SK-N-SH (cell line): ENCODE measurements at regions not wholly inside any gene's neighbourhood (a gene's known extent, or its start where the extent isn't known, plus 50 kb on each side); places are given as distances from the start of the nearest gene placed in this dataset.

Experiments
- CTCF ChIA-PET: fragments of 300-600, 350-600 bp; formaldehyde crosslinking; extraction: SDS; loops from one replicate; lab custom pipeline; 2021; lab: Yijun Ruan, JAX
- POLR2A ChIA-PET: fragments of 350-600 bp; sonication (Branson Sonifier 250); formaldehyde crosslinking; extraction: SDS; loops from one replicate; lab custom pipeline; 2020; ENCODE audit warnings: antibody characterized with exemption, inconsistent platforms; lab: Yijun Ruan, JAX
- DNase-seq: peaks from one replicate; pipeline ENCODE4 v3.0.0; 2012
- H2AFZ ChIP-seq: fragments of 200-600 bp; sonication (generic); 2 replicates; pipeline ENCODE4 v1.8.1; 2016; ENCODE audit warnings: antibody characterized with exemption, mild to moderate bottlenecking, low read depth
- H3F3A ChIP-seq: fragments of 200-600 bp; sonication (generic); replicated peaks from 2 replicates; pipeline ENCODE3; 2016; ENCODE audit warnings: antibody characterized with exemption, mild to moderate bottlenecking; ENCODE audit not compliant: insufficient read depth
- H3K27ac ChIP-seq, 2 experiments: fragments of 200-500 bp in 1 of 2; fragments of 200-600 bp in 1 of 2; sonication (Bioruptor generic) in 1 of 2; sonication (generic), shearing (Covaris generic) in 1 of 2; 2 replicates each; pipeline versions ENCODE4 v1.5.1 to v1.6.1; 2014 to 2016; ENCODE audit warnings: low read depth in 2 of 2, inconsistent platforms in 1 of 2, low read length in 1 of 2, mild to moderate bottlenecking in 1 of 2, mixed read lengths in 1 of 2
- H3K27me3 ChIP-seq: fragments of 200-600 bp; sonication (generic), shearing (Covaris generic); 2 replicates; pipeline ENCODE4 v1.6.1; 2016; ENCODE audit warnings: mixed run types; ENCODE audit not compliant: insufficient read depth
- H3K36me3 ChIP-seq, 2 experiments: fragments of 200-500 bp in 1 of 2; fragments of 200-600 bp in 1 of 2; sonication (Bioruptor generic) in 1 of 2; sonication (generic) in 1 of 2; replicated peaks in 1 of 2; 2 replicates each; pipeline versions ENCODE3 to v1.5.1; 2014 to 2016; ENCODE audit warnings: low read length in 1 of 2, mild to moderate bottlenecking in 1 of 2; ENCODE audit not compliant: insufficient read depth in 2 of 2, control insufficient read depth in 1 of 2
- H3K4me1 ChIP-seq, 2 experiments: fragments of 200-500 bp in 1 of 2; fragments of 200-600 bp in 1 of 2; sonication (Bioruptor generic) in 1 of 2; sonication (generic), shearing (Covaris generic) in 1 of 2; 2 replicates each; pipeline versions ENCODE4 v1.5.1 to v1.6.1; 2014 to 2016; ENCODE audit warnings: low read depth in 1 of 2, low read length in 1 of 2, mixed run types in 1 of 2; ENCODE audit not compliant: insufficient read depth in 2 of 2, control insufficient read depth in 1 of 2
- H3K4me2 ChIP-seq: fragments of 200-600 bp; sonication (generic), shearing (Covaris generic); 2 replicates; pipeline ENCODE4 v1.6.1; 2017; ENCODE audit warnings: mixed run types
- H3K4me3 ChIP-seq, 2 experiments: fragments of 200-500 bp in 1 of 2; fragments of 200-600 bp in 1 of 2; sonication (Bioruptor generic) in 1 of 2; sonication (generic), shearing (Covaris generic) in 1 of 2; 2 replicates each; pipeline versions ENCODE4 v1.5.1 to v1.8.1; 2014 to 2016; ENCODE audit warnings: low read depth in 2 of 2, inconsistent platforms in 1 of 2, low read length in 1 of 2, mild to moderate bottlenecking in 1 of 2, mixed read lengths in 1 of 2, moderate library complexity in 1 of 2
- H3K79me2 ChIP-seq: fragments of 200-600 bp; sonication (generic); 2 replicates; pipeline ENCODE4 v1.8.1; 2017; ENCODE audit warnings: mild to moderate bottlenecking; ENCODE audit not compliant: insufficient read depth
- H3K9ac ChIP-seq: fragments of 200-600 bp; sonication (generic); 2 replicates; pipeline ENCODE4 v1.6.1; 2017; ENCODE audit warnings: mixed run types
- H3K9me2 ChIP-seq: fragments of 200-600 bp; sonication (generic); 2 replicates; pipeline ENCODE4 v1.6.1; 2017; ENCODE audit warnings: mixed run types
- H3K9me3 ChIP-seq: fragments of 200-600 bp; sonication (generic); 2 replicates; pipeline ENCODE4 v1.6.1; 2017; ENCODE audit warnings: mixed run types, mild to moderate bottlenecking, moderate library complexity
- H4K20me1 ChIP-seq: fragments of 200-600 bp; sonication (generic); 2 replicates; pipeline ENCODE4 v1.6.1; 2017; ENCODE audit warnings: mild to moderate bottlenecking, mixed run types; ENCODE audit not compliant: insufficient read depth
- ELF1 ChIP-seq: IDR thresholded peaks from 2 replicates; pipeline ENCODE4 v1.4.0; 2012
- EP300 ChIP-seq, 2 experiments: IDR thresholded peaks; 2 replicates each; pipeline versions ENCODE4 v1.4.0 to v1.6.1; 2012; ENCODE audit warnings: borderline replicate concordance in 1 of 2, low read depth in 1 of 2, low read length in 1 of 2
- FOSL2 ChIP-seq: IDR thresholded peaks from 2 replicates; pipeline ENCODE4 v1.4.0; 2012; ENCODE audit warnings: low read depth, mild to moderate bottlenecking, moderate library complexity, borderline replicate concordance
- FOXM1 ChIP-seq: IDR thresholded peaks from 2 replicates; pipeline ENCODE4 v1.4.0; 2012; ENCODE audit warnings: low read depth, mild to moderate bottlenecking
- GATA2 ChIP-seq: sonication (generic); formaldehyde crosslinking; IDR thresholded peaks from 2 replicates; pipeline ENCODE4 v1.5.0; 2020; ENCODE audit warnings: mild to moderate bottlenecking, missing genetic modification reagents
- NFIC ChIP-seq: IDR thresholded peaks from 2 replicates; pipeline ENCODE4 v1.4.0; 2012; ENCODE audit warnings: borderline replicate concordance
- RAD21 ChIP-seq: IDR thresholded peaks from 2 replicates; pipeline ENCODE4 v1.6.1; 2012; ENCODE audit warnings: mild to moderate bottlenecking, low read length
- RCOR1 ChIP-seq: fragments of 150-350 bp; IDR thresholded peaks from 2 replicates; pipeline ENCODE4 v1.6.1; 2017; ENCODE audit warnings: antibody characterized with exemption, low read length
- RXRA ChIP-seq: IDR thresholded peaks from 2 replicates; pipeline ENCODE4 v1.4.0; 2012; ENCODE audit warnings: low read depth, mild to moderate bottlenecking, borderline replicate concordance
- SMC3 ChIP-seq: IDR thresholded peaks from 2 replicates; pipeline ENCODE4 v1.6.1; 2012; ENCODE audit warnings: low read depth, low read length, improper control_type of control experiment
- TAF1 ChIP-seq: IDR thresholded peaks from 2 replicates; pipeline ENCODE4 v1.6.1; 2012; ENCODE audit warnings: low read depth, mild to moderate bottlenecking, low read length, moderate library complexity, borderline replicate concordance
- TCF12 ChIP-seq: IDR thresholded peaks from 2 replicates; pipeline ENCODE4 v1.4.0; 2012
- WGBS: methylation state at CpG from one replicate; pipeline ENCODE4 v1.1.6; 2017; ENCODE audit warnings: low lambda C conversion rate; 5-methylcytosine and 5-hydroxymethylcytosine counted together
- TF ChIP-seq, protein P1 (sequence below): fragments of 200-600 bp; sonication (generic); IDR thresholded peaks from 2 replicates; pipeline ENCODE4 v1.6.1; 2017; ENCODE audit warnings: antibody characterized with exemption, mild to moderate bottlenecking, moderate library complexity
- TF ChIP-seq, protein P2 (sequence below): fragments of 150-350 bp; IDR thresholded peaks from 2 replicates; pipeline ENCODE4 v1.6.1; 2017; ENCODE audit warnings: antibody characterized with exemption, low read length, low read depth, borderline replicate concordance
- TF ChIP-seq, protein P3 (sequence below): fragments of 150-350 bp; IDR thresholded peaks from 2 replicates; pipeline ENCODE4 v1.6.1; 2016; ENCODE audit warnings: mild to moderate bottlenecking, low read depth, low read length
- TF ChIP-seq, protein P4 (sequence below): IDR thresholded peaks from 2 replicates; pipeline ENCODE4; 2012
- TF ChIP-seq, protein P5 (sequence below): IDR thresholded peaks from 2 replicates; pipeline ENCODE4 v1.4.0; 2012; ENCODE audit warnings: low read depth
- TF ChIP-seq, protein P6 (sequence below): IDR thresholded peaks from 2 replicates; pipeline ENCODE4 v1.4.0; 2012; ENCODE audit warnings: low read depth, borderline replicate concordance

DNA sequence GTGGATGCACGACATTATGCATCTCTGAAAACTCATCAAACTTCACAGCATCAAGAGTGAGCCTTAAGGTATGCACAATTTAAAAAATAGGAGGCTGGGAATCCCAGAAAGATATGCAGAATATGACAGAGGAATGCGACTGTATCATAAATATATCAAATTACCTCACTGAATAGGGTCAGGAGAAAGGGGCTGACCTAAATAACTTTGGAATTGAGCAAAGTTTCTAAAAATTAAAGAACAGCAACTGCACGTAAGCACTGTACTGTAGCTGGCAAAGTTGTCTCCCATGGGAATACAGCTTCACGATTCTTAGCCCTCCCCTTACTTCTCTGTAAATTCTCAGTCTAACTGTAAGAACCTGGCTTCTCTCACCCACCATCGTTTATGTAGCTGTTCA is 397.4 kb upstream of the ZFP42 start:
- no peaks in the 10 kb centered on the region for H3K9me3 ChIP-seq
- H3K4me3 ChIP-seq, result no peak overlapping the region
- peaks cover 0 to 9% of the 10 kb centered on the region in 2 experiments; a peak in 1 of 4 replicates for H3K4me1 ChIP-seq
- no peaks in the 10 kb centered on the region for H3K27me3 ChIP-seq
- no peak overlapping the region for H3K4me2 ChIP-seq
- no peaks in the 10 kb centered on the region for H3K9me2 ChIP-seq
- no peak overlapping the region for H2AFZ ChIP-seq
- TF ChIP-seq RAD21 (no peak), NFIC (no peak), GATA2 (CRISPR knock-in tag) (no peak), TCF12 (no peak), FOXM1 (no peak), SMC3 (no peak), FOSL2 (no peak), TAF1 (no peak), ELF1 (no peak), RXRA (no peak), EP300 (IDR thresholded peaks at IDR 0.05; ENCODE audit: borderline replicate concordance in 1 of 2, low read depth in 1 of 2, low read length in 1 of 2) (no peak), RCOR1 (no peak)
- TF ChIP-seq, protein P1, sequence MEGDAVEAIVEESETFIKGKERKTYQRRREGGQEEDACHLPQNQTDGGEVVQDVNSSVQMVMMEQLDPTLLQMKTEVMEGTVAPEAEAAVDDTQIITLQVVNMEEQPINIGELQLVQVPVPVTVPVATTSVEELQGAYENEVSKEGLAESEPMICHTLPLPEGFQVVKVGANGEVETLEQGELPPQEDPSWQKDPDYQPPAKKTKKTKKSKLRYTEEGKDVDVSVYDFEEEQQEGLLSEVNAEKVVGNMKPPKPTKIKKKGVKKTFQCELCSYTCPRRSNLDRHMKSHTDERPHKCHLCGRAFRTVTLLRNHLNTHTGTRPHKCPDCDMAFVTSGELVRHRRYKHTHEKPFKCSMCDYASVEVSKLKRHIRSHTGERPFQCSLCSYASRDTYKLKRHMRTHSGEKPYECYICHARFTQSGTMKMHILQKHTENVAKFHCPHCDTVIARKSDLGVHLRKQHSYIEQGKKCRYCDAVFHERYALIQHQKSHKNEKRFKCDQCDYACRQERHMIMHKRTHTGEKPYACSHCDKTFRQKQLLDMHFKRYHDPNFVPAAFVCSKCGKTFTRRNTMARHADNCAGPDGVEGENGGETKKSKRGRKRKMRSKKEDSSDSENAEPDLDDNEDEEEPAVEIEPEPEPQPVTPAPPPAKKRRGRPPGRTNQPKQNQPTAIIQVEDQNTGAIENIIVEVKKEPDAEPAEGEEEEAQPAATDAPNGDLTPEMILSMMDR, result no peak
- TF ChIP-seq, protein P2, sequence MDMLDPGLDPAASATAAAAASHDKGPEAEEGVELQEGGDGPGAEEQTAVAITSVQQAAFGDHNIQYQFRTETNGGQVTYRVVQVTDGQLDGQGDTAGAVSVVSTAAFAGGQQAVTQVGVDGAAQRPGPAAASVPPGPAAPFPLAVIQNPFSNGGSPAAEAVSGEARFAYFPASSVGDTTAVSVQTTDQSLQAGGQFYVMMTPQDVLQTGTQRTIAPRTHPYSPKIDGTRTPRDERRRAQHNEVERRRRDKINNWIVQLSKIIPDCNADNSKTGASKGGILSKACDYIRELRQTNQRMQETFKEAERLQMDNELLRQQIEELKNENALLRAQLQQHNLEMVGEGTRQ, result no peak
- TF ChIP-seq, protein P3, sequence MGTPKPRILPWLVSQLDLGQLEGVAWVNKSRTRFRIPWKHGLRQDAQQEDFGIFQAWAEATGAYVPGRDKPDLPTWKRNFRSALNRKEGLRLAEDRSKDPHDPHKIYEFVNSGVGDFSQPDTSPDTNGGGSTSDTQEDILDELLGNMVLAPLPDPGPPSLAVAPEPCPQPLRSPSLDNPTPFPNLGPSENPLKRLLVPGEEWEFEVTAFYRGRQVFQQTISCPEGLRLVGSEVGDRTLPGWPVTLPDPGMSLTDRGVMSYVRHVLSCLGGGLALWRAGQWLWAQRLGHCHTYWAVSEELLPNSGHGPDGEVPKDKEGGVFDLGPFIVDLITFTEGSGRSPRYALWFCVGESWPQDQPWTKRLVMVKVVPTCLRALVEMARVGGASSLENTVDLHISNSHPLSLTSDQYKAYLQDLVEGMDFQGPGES, result no peak
- TF ChIP-seq, protein P4, sequence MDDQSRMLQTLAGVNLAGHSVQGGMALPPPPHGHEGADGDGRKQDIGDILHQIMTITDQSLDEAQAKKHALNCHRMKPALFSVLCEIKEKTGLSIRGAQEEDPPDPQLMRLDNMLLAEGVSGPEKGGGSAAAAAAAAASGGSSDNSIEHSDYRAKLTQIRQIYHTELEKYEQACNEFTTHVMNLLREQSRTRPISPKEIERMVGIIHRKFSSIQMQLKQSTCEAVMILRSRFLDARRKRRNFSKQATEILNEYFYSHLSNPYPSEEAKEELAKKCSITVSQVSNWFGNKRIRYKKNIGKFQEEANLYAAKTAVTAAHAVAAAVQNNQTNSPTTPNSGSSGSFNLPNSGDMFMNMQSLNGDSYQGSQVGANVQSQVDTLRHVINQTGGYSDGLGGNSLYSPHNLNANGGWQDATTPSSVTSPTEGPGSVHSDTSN, result no peak
- TF ChIP-seq, protein P5, sequence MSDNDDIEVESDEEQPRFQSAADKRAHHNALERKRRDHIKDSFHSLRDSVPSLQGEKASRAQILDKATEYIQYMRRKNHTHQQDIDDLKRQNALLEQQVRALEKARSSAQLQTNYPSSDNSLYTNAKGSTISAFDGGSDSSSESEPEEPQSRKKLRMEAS, result no peak
- TF ChIP-seq, protein P6, sequence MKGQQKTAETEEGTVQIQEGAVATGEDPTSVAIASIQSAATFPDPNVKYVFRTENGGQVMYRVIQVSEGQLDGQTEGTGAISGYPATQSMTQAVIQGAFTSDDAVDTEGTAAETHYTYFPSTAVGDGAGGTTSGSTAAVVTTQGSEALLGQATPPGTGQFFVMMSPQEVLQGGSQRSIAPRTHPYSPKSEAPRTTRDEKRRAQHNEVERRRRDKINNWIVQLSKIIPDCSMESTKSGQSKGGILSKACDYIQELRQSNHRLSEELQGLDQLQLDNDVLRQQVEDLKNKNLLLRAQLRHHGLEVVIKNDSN, result no peak
- ChIA-PET CTCF (interaction anchor here (1.0 to 1.3 kb wide), 2 partner anchors 8 to 10 kb away, joined by 3 to 4 read pairs; no protein-coding TSS in a partner anchor), POLR2A (no interaction called here)
- H3K9ac ChIP-seq, result no peak overlapping the region
- H3F3A ChIP-seq, result peaks cover 11% of the 10 kb centered on the region
- no peaks in the 10 kb centered on the region for H3K36me3 ChIP-seq
- H3K27ac ChIP-seq, result no peak overlapping the region
- WGBS, result 40% methylated on average over 5 of the region's 5 CpGs
- DNase-seq, result no peak
- H4K20me1 ChIP-seq, result no peaks in the 10 kb centered on the region
- H3K79me2 ChIP-seq, result no peaks in the 10 kb centered on the region
